ENCODE measurements at regions not wholly inside any gene's neighbourhood (a gene's known extent, or its start where the extent isn't known, plus 50 kb on each side); places are given as distances from the start of the nearest gene placed in this dataset.

DNA sequence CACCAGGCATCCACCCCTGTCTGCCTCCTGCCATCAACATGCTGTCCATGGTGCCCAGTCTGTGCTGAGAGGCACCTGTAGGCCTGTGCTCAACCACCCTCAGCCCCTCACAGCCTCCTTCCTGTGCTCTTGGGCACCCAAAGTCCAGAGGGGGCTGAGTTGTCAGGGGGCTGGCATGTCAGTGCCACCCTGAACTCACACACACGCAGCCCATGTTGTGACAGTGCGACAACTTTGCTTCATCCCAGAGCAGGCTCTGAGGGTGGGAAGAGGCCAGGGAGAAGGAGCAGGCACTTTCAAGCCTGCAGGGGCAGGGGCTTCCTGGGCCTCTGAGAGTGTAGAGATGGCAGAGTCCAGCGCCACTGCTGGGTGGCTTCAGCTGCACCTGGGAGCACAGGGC lies 491.0 kb downstream of the TMEM135 start:
- TF ChIP-seq, protein P1, sequence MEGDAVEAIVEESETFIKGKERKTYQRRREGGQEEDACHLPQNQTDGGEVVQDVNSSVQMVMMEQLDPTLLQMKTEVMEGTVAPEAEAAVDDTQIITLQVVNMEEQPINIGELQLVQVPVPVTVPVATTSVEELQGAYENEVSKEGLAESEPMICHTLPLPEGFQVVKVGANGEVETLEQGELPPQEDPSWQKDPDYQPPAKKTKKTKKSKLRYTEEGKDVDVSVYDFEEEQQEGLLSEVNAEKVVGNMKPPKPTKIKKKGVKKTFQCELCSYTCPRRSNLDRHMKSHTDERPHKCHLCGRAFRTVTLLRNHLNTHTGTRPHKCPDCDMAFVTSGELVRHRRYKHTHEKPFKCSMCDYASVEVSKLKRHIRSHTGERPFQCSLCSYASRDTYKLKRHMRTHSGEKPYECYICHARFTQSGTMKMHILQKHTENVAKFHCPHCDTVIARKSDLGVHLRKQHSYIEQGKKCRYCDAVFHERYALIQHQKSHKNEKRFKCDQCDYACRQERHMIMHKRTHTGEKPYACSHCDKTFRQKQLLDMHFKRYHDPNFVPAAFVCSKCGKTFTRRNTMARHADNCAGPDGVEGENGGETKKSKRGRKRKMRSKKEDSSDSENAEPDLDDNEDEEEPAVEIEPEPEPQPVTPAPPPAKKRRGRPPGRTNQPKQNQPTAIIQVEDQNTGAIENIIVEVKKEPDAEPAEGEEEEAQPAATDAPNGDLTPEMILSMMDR (IDR thresholded peaks at IDR 0.05; ENCODE audit: low read length) = no peak
- TF ChIP-seq EZH2 (optimal IDR thresholded peaks at IDR 0.05; ENCODE audit: low read depth, low read length) = no peak

Data from MM.1S (cell line).